ENCODE measurements at regions not wholly inside any gene's neighbourhood (a gene's known extent, or its start where the extent isn't known, plus 50 kb on each side); places are given as distances from the start of the nearest gene placed in this dataset.

GRCh38 chr5:22918511-22918910 lies 65.4 kb upstream of the CDH12 start:
- Histone ChIP-seq H2AFZ (ENCODE audit: low read length) (no peak overlapping the region), H3K79me2 (ENCODE audit: insufficient read depth, low read length) (no peaks in the 10 kb centered on the region), H3K9me3 (ENCODE audit: low read length) (no peaks in the 10 kb centered on the region), H3K9ac (ENCODE audit: low read length) (no peak overlapping the region), H4K20me1 (ENCODE audit: insufficient read depth, low read length) (no peaks in the 10 kb centered on the region), H3K4me1 (ENCODE audit: insufficient read depth, low read length, severe bottlenecking) (no peaks in the 10 kb centered on the region), H3K27me3 (ENCODE audit: insufficient read depth, low read length) (no peaks in the 10 kb centered on the region), H3K4me2 (ENCODE audit: low read length) (no peak overlapping the region), H3F3A (ENCODE audit: insufficient read depth, low read length) (no peaks in the 10 kb centered on the region), H3K9me2 (ENCODE audit: low read depth, low read length) (no peaks in the 10 kb centered on the region), H3K27ac (ENCODE audit: low read depth, low read length, poor library complexity, severe bottlenecking) (no peak overlapping the region), H3K36me3 (ENCODE audit: insufficient read depth, low read length) (no peaks in the 10 kb centered on the region), H3K4me3 (ENCODE audit: low read depth, low read length, poor library complexity, severe bottlenecking) (no peak overlapping the region)
- TF ChIP-seq CTCF (IDR thresholded peaks at IDR 0.05; ENCODE audit: low read length), result no peak
- no peak for TF ChIP-seq EZH2 (IDR thresholded peaks at IDR 0.05; ENCODE audit: borderline replicate concordance, low read length)

GRCh38 chr5:22916393-22916792 lies 63.2 kb upstream of the CDH12 start:
- no peaks in the 10 kb centered on the region for H3K27me3 ChIP-seq (ENCODE audit: insufficient read depth, low read length)
- no peak overlapping the region for H3K4me2 ChIP-seq (ENCODE audit: low read length)
- no peaks in the 10 kb centered on the region for H3K9me3 ChIP-seq (ENCODE audit: low read length)
- TF ChIP-seq CTCF (IDR thresholded peaks at IDR 0.05; ENCODE audit: low read length), result no peak
- no peak for TF ChIP-seq EZH2 (IDR thresholded peaks at IDR 0.05; ENCODE audit: borderline replicate concordance, low read length)
- no peak overlapping the region for H3K4me3 ChIP-seq (ENCODE audit: low read depth, low read length, poor library complexity, severe bottlenecking)
- no peak overlapping the region for H2AFZ ChIP-seq (ENCODE audit: low read length)
- no peaks in the 10 kb centered on the region for H3F3A ChIP-seq (ENCODE audit: insufficient read depth, low read length)
- no peak overlapping the region for H3K9ac ChIP-seq (ENCODE audit: low read length)
- H3K4me1 ChIP-seq (ENCODE audit: insufficient read depth, low read length, severe bottlenecking), result no peaks in the 10 kb centered on the region
- H3K9me2 ChIP-seq (ENCODE audit: low read depth, low read length), result no peaks in the 10 kb centered on the region
- H4K20me1 ChIP-seq (ENCODE audit: insufficient read depth, low read length), result no peaks in the 10 kb centered on the region
- no peaks in the 10 kb centered on the region for H3K36me3 ChIP-seq (ENCODE audit: insufficient read depth, low read length)
- no peaks in the 10 kb centered on the region for H3K79me2 ChIP-seq (ENCODE audit: insufficient read depth, low read length)
- no peak overlapping the region for H3K27ac ChIP-seq (ENCODE audit: low read depth, low read length, poor library complexity, severe bottlenecking)

GRCh38 chr5:22911019-22911418 lies 57.9 kb upstream of the CDH12 start:
- Histone ChIP-seq H3K79me2 (ENCODE audit: insufficient read depth, low read length) (no peaks in the 10 kb centered on the region), H3K4me2 (ENCODE audit: low read length) (no peak overlapping the region), H3K9ac (ENCODE audit: low read length) (no peak overlapping the region)

More at GRCh38 chr5:22911019-22911418, 57.9 kb upstream of the CDH12 start:
- no peaks in the 10 kb centered on the region for H3K27me3 ChIP-seq (ENCODE audit: insufficient read depth, low read length)
- no peak for TF ChIP-seq EZH2 (IDR thresholded peaks at IDR 0.05; ENCODE audit: borderline replicate concordance, low read length)
- no peak for TF ChIP-seq CTCF (IDR thresholded peaks at IDR 0.05; ENCODE audit: low read length)
- no peaks in the 10 kb centered on the region for H3K36me3 ChIP-seq (ENCODE audit: insufficient read depth, low read length)
- no peak overlapping the region for H2AFZ ChIP-seq (ENCODE audit: low read length)
- no peak overlapping the region for H3K4me3 ChIP-seq (ENCODE audit: low read depth, low read length, poor library complexity, severe bottlenecking)
- H4K20me1 ChIP-seq (ENCODE audit: insufficient read depth, low read length), result no peaks in the 10 kb centered on the region
- H3F3A ChIP-seq (ENCODE audit: insufficient read depth, low read length), result no peaks in the 10 kb centered on the region
- no peak overlapping the region for H3K27ac ChIP-seq (ENCODE audit: low read depth, low read length, poor library complexity, severe bottlenecking)
- H3K9me3 ChIP-seq (ENCODE audit: low read length), result no peaks in the 10 kb centered on the region
- no peaks in the 10 kb centered on the region for H3K4me1 ChIP-seq (ENCODE audit: insufficient read depth, low read length, severe bottlenecking)
- H3K9me2 ChIP-seq (ENCODE audit: low read depth, low read length), result no peaks in the 10 kb centered on the region
